OCI-LY7 (cell line): ENCODE measurements at regions not wholly inside any gene's neighbourhood (a gene's known extent, or its start where the extent isn't known, plus 50 kb on each side); places are given as distances from the start of the nearest gene placed in this dataset.

Source experiments
- BruUV-seq: library from RNA; stranded (reverse); fragments of 400-500 nt; replicated peaks from 2 replicates; lab custom pipeline; 2021; lab: Mats Ljungman, UMichigan
- CTCF ChIA-PET: fragments of 300-600 bp; sonication (Branson Sonifier 250); formaldehyde crosslinking; loops from one replicate; lab custom pipeline; 2022; ENCODE audit warnings: antibody characterized with exemption; ENCODE audit not compliant: unreplicated experiment; lab: Charles Lee
- POLR2A ChIA-PET: fragments of 300-600 bp; sonication (Branson Sonifier 250); formaldehyde crosslinking; loops from one replicate; lab custom pipeline; 2022; ENCODE audit warnings: antibody characterized with exemption; lab: Charles Lee
- DNase-seq: peaks from one replicate; pipeline ENCODE4 v3.0.0-alpha.2; 2015; ENCODE audit warnings: low spot score
- H2AFZ ChIP-seq: fragments of 200-600 bp; sonication (generic), shearing (Covaris generic); 2 replicates; pipeline ENCODE4 v1.6.1; 2014; ENCODE audit warnings: mild to moderate bottlenecking, antibody characterized with exemption, low read length, moderate library complexity
- H3K27ac ChIP-seq: fragments of 200-600 bp; sonication (generic); 2 replicates; pipeline ENCODE4 v1.5.1; 2014; ENCODE audit warnings: mixed run types, low read depth, mild to moderate bottlenecking, moderate library complexity, low read length, inconsistent platforms; ENCODE audit not compliant: poor library complexity, severe bottlenecking
- H3K36me3 ChIP-seq: fragments of 200-600 bp; sonication (generic); 2 replicates; pipeline ENCODE4 v1.6.1; 2014; ENCODE audit warnings: mild to moderate bottlenecking, antibody characterized with exemption, low read length, moderate library complexity, mixed read lengths; ENCODE audit not compliant: insufficient read depth
- H3K4me1 ChIP-seq: fragments of 200-600 bp; sonication (generic); 2 replicates; pipeline ENCODE4 v1.5.1; 2014; ENCODE audit warnings: mild to moderate bottlenecking, low read length; ENCODE audit not compliant: insufficient read depth, poor library complexity, severe bottlenecking
- H3K4me2 ChIP-seq: fragments of 200-600 bp; sonication (generic); 2 replicates; pipeline ENCODE4 v1.6.1; 2014; ENCODE audit warnings: mild to moderate bottlenecking, low read length
- H3K4me3 ChIP-seq: fragments of 200-600 bp; sonication (generic); 2 replicates; pipeline ENCODE4 v1.5.1; 2014; ENCODE audit warnings: mild to moderate bottlenecking, low read depth, low read length; ENCODE audit not compliant: poor library complexity, severe bottlenecking
- H3K79me2 ChIP-seq: fragments of 200-600 bp; sonication (generic); 2 replicates; pipeline ENCODE4 v1.6.1; 2016; ENCODE audit warnings: low read depth, mild to moderate bottlenecking, low read length, moderate library complexity, mixed read lengths; ENCODE audit not compliant: insufficient read depth
- H3K9me2 ChIP-seq: fragments of 200-600 bp; sonication (generic); 2 replicates; pipeline ENCODE4 v1.6.1; 2016; ENCODE audit warnings: mild to moderate bottlenecking, low read length, mixed read lengths; ENCODE audit not compliant: insufficient read depth
- H3K9me3 ChIP-seq: fragments of 200-600 bp; sonication (generic); 2 replicates; pipeline ENCODE4 v1.6.1; 2014; ENCODE audit warnings: mild to moderate bottlenecking, mixed run types, low read length, mixed read lengths
- H4K20me1 ChIP-seq: fragments of 200-600 bp; sonication (generic); 2 replicates; pipeline ENCODE4 v1.6.1; 2014; ENCODE audit warnings: mild to moderate bottlenecking, antibody characterized with exemption, low read length, moderate library complexity, mixed read lengths; ENCODE audit not compliant: insufficient read depth
- CTCF ChIP-seq: fragments of 200-600 bp; sonication (generic); conservative IDR thresholded peaks from 2 replicates; pipeline ENCODE4 v1.5.1; 2014; ENCODE audit warnings: mild to moderate bottlenecking, antibody characterized with exemption, low read length, moderate library complexity, mixed read lengths
- EZH2phosphoT487 ChIP-seq: fragments of 200-600 bp; sonication (generic); IDR thresholded peaks from 2 replicates; pipeline ENCODE4 v1.6.1; 2018; ENCODE audit warnings: low read depth, borderline replicate concordance, mild to moderate bottlenecking, mixed run types, antibody characterized with exemption, low read length, moderate library complexity, mixed read lengths
- intact Hi-C: fragments of 100-400 bp; cut with micrococcal nuclease; formaldehyde crosslinking; loops from one replicate; pipeline ENCODE4 v1.10.0; 2022; ENCODE audit not compliant: unreplicated experiment

- Histone ChIP-seq H3K4me2 (no peak overlapping the region), H3K4me1 (no peaks in the 10 kb centered on the region), H2AFZ (no peak overlapping the region), H3K79me2 (no peaks in the 10 kb centered on the region), H4K20me1 (no peaks in the 10 kb centered on the region), H3K36me3 (no peaks in the 10 kb centered on the region), H3K4me3 (no peak overlapping the region), H3K9me3 (no peaks in the 10 kb centered on the region), H3K27ac (no peak overlapping the region), H3K9me2 (no peaks in the 10 kb centered on the region)
- DNase-seq, result no peak
- CTCF ChIA-PET, result no interaction called here
- POLR2A ChIA-PET, result no interaction called here
- no peak for TF ChIP-seq CTCF
- no peak for TF ChIP-seq EZH2phosphoT487
- intact Hi-C loops, result no loop called here
- no TSS peak for BruUV-seq
These were observed 1045.1 kb upstream of the POU3F3 start for GRCh38 chr2:103808814-103809213.

GRCh38 chr2:103809415-103809814, 1044.5 kb upstream of the POU3F3 start:
- H3K79me2 ChIP-seq, result no peaks in the 10 kb centered on the region
- CTCF ChIA-PET, result no interaction called here
- TF ChIP-seq EZH2phosphoT487 (no peak), CTCF (no peak)
- H2AFZ ChIP-seq, result no peak overlapping the region
- H3K4me3 ChIP-seq, result no peak overlapping the region
- intact Hi-C loops, result no loop called here
- H3K27ac ChIP-seq, result no peak overlapping the region
- no peaks in the 10 kb centered on the region for H3K9me2 ChIP-seq
- POLR2A ChIA-PET, result no interaction called here
- H3K36me3 ChIP-seq, result no peaks in the 10 kb centered on the region
- no peaks in the 10 kb centered on the region for H4K20me1 ChIP-seq
- BruUV-seq, result no TSS peak
- H3K4me2 ChIP-seq, result no peak overlapping the region
- H3K9me3 ChIP-seq, result no peaks in the 10 kb centered on the region
- DNase-seq, result no peak
- H3K4me1 ChIP-seq, result no peaks in the 10 kb centered on the region

- ChIA-PET POLR2A (no interaction called here), CTCF (no interaction called here)
- no peaks in the 10 kb centered on the region for H3K79me2 ChIP-seq
- H3K36me3 ChIP-seq, result no peaks in the 10 kb centered on the region
- H3K9me2 ChIP-seq, result no peaks in the 10 kb centered on the region
- no peaks in the 10 kb centered on the region for H3K9me3 ChIP-seq
- BruUV-seq, result no TSS peak
- no peak overlapping the region for H2AFZ ChIP-seq
- H4K20me1 ChIP-seq, result no peaks in the 10 kb centered on the region
- intact Hi-C loops, result no loop called here
- TF ChIP-seq EZH2phosphoT487, result no peak
- no peak for TF ChIP-seq CTCF
- no peak overlapping the region for H3K4me2 ChIP-seq
- no peak overlapping the region for H3K27ac ChIP-seq
- DNase-seq, result no peak
- H3K4me1 ChIP-seq, result no peaks in the 10 kb centered on the region
- H3K4me3 ChIP-seq, result no peak overlapping the region
These were observed 1043.9 kb upstream of the POU3F3 start for GRCh38 chr2:103809941-103810441.
